HG03196 (cell line): ENCODE measurements at regions not wholly inside any gene's neighbourhood (a gene's known extent, or its start where the extent isn't known, plus 50 kb on each side); places are given as distances from the start of the nearest gene placed in this dataset.

Source experiments
- ATAC-seq: cut with Tn5 transposase; IDR thresholded peaks from one replicate; pipeline ENCODE4 v1.9.1; 2021; ENCODE audit not compliant: unreplicated experiment

- ATAC-seq, result no peak
These were observed 144.4 kb upstream of the GUCY1A1 start for GRCh38 chr4:155522201-155522600.

GRCh38 chr4:155521382-155521781, 144.6 kb upstream of the MAP9 start:
- ATAC-seq, result no peak

- no peak for ATAC-seq
These were observed 138.8 kb upstream of the MAP9 start for GRCh38 chr4:155515444-155516075.

GRCh38 chr4:155514628-155515027, 137.9 kb upstream of the MAP9 start:
- ATAC-seq, result no peak

GRCh38 chr4:155512817-155513216, 136.1 kb upstream of the MAP9 start:
- no peak for ATAC-seq

GRCh38 chr4:155512046-155512445, 135.3 kb upstream of the MAP9 start:
- ATAC-seq, result no peak

- no peak for ATAC-seq
These were observed 134.0 kb upstream of the MAP9 start for GRCh38 chr4:155510771-155511170.

- ATAC-seq, result no peak
These were observed 132.8 kb upstream of the MAP9 start for GRCh38 chr4:155509555-155509954.

GRCh38 chr4:155506745-155507144, 130.0 kb upstream of the MAP9 start:
- ATAC-seq, result no peak

GRCh38 chr4:155505321-155505720, 128.6 kb upstream of the MAP9 start:
- ATAC-seq, result no peak

GRCh38 chr4:155497306-155497705, 120.5 kb upstream of the MAP9 start:
- ATAC-seq, result no peak

GRCh38 chr4:155496294-155496626, 119.5 kb upstream of the MAP9 start:
- ATAC-seq, result no peak

GRCh38 chr4:155495572-155496293, 119.0 kb upstream of the MAP9 start:
- no peak for ATAC-seq

- no peak for ATAC-seq
These were observed 117.4 kb upstream of the MAP9 start for GRCh38 chr4:155494037-155494718.

- peak; percentile 87 for ATAC-seq
These were observed 114.8 kb upstream of the MAP9 start for GRCh38 chr4:155491336-155492120.

GRCh38 chr4:155489271-155489670, 112.5 kb upstream of the MAP9 start:
- ATAC-seq, result no peak

- ATAC-seq, result no peak
These were observed 111.9 kb upstream of the MAP9 start for GRCh38 chr4:155488691-155489090.

- ATAC-seq, result no peak
These were observed 110.4 kb upstream of the MAP9 start for GRCh38 chr4:155487210-155487609.

- no peak for ATAC-seq
These were observed 104.4 kb upstream of the MAP9 start for GRCh38 chr4:155481150-155481549.

GRCh38 chr4:155479835-155480234, 103.1 kb upstream of the MAP9 start:
- no peak for ATAC-seq

GRCh38 chr4:155478336-155478835, 101.6 kb upstream of the MAP9 start:
- ATAC-seq, result no peak
